Retinal pigment epithelial cell (primary cell): ENCODE measurements at regions not wholly inside any gene's neighbourhood (a gene's known extent, or its start where the extent isn't known, plus 50 kb on each side); places are given as distances from the start of the nearest gene placed in this dataset.

Experiments
- DNase-seq: peaks from one replicate; pipeline ENCODE4 v3.0.0-alpha.2; 2010; ENCODE audit warnings: low read depth
- H3K4me3 ChIP-seq: 2 replicates; pipeline ENCODE4 v1.5.1; 2011; ENCODE audit warnings: mild to moderate bottlenecking, low read length, control low read depth, moderate library complexity
- CTCF ChIP-seq: conservative IDR thresholded peaks from 2 replicates; pipeline ENCODE4 v1.5.1; 2011; ENCODE audit warnings: low read depth, low read length, control low read depth, inconsistent platforms

- H3K4me3 ChIP-seq, result no peak overlapping the region
- DNase-seq, result no peak
- no peak for TF ChIP-seq CTCF
Measured at GRCh38 chr14:101250948-101251811, 310.1 kb upstream of the DIO3 start.

GRCh38 chr14:101251812-101252442 lies 309.4 kb upstream of the DIO3 start:
- TF ChIP-seq CTCF, result no peak
- DNase-seq, result no peak
- H3K4me3 ChIP-seq, result no peak overlapping the region

- DNase-seq, result no peak
- no peak for TF ChIP-seq CTCF
- no peak overlapping the region for H3K4me3 ChIP-seq
Measured at GRCh38 chr14:101252443-101253214, 308.7 kb upstream of the DIO3 start.

GRCh38 chr14:101253948-101254347 lies 307.3 kb upstream of the DIO3 start:
- H3K4me3 ChIP-seq, result no peak overlapping the region
- no peak for TF ChIP-seq CTCF
- DNase-seq, result no peak

GRCh38 chr14:101254805-101255764 lies 306.2 kb upstream of the DIO3 start:
- DNase-seq, result no peak
- H3K4me3 ChIP-seq, result no peak overlapping the region
- no peak for TF ChIP-seq CTCF

- no peak for DNase-seq
- no peak for TF ChIP-seq CTCF
- no peak overlapping the region for H3K4me3 ChIP-seq
Measured at GRCh38 chr14:101255765-101256125, 305.6 kb upstream of the DIO3 start.
